OCI-LY1 (cell line): ENCODE measurements at regions not wholly inside any gene's neighbourhood (a gene's known extent, or its start where the extent isn't known, plus 50 kb on each side); places are given as distances from the start of the nearest gene placed in this dataset.

Source experiments
- H2AFZ ChIP-seq: fragments of 200-600 bp; sonication (generic), shearing (Covaris generic); 2 replicates; pipeline ENCODE4 v1.6.0; 2014; ENCODE audit warnings: antibody characterized with exemption, mild to moderate bottlenecking, low read length
- H3F3A ChIP-seq: fragments of 200-600 bp; sonication (generic), shearing (Covaris generic); 2 replicates; pipeline ENCODE4 v1.6.0; 2014; ENCODE audit warnings: mild to moderate bottlenecking, antibody characterized with exemption, low read length, moderate library complexity; ENCODE audit not compliant: insufficient read depth
- H3K27ac ChIP-seq: fragments of 200-600 bp; sonication (generic); 2 replicates; pipeline ENCODE4 v1.5.1; 2014; ENCODE audit warnings: low read length, mixed run types, mild to moderate bottlenecking, low read depth; ENCODE audit not compliant: poor library complexity, severe bottlenecking
- H3K27me3 ChIP-seq: fragments of 200-600 bp; sonication (generic); 2 replicates; pipeline ENCODE4 v1.6.0; 2014; ENCODE audit warnings: antibody characterized with exemption, mild to moderate bottlenecking, low read length, moderate library complexity; ENCODE audit not compliant: insufficient read depth
- H3K36me3 ChIP-seq: fragments of 200-600 bp; sonication (generic); 2 replicates; pipeline ENCODE4 v1.6.1; 2014; ENCODE audit warnings: mild to moderate bottlenecking, antibody characterized with exemption, low read length, moderate library complexity, mixed read lengths; ENCODE audit not compliant: insufficient read depth
- H3K4me1 ChIP-seq: fragments of 200-600 bp; sonication (generic); 2 replicates; pipeline ENCODE4 v1.5.1; 2014; ENCODE audit warnings: mild to moderate bottlenecking, low read length, moderate library complexity; ENCODE audit not compliant: insufficient read depth, severe bottlenecking
- H3K4me2 ChIP-seq: fragments of 200-600 bp; sonication (generic), shearing (Covaris generic); 2 replicates; pipeline ENCODE4 v1.6.1; 2014; ENCODE audit warnings: low read length
- H3K4me3 ChIP-seq: fragments of 200-600 bp; sonication (generic); 2 replicates; pipeline ENCODE4 v1.5.1; 2014; ENCODE audit warnings: low read length, low read depth, mild to moderate bottlenecking, mixed read lengths; ENCODE audit not compliant: poor library complexity, severe bottlenecking
- H3K79me2 ChIP-seq: fragments of 200-600 bp; shearing (Covaris generic); 2 replicates; pipeline ENCODE4 v1.6.1; 2016; ENCODE audit warnings: mixed run types, low read length, mixed read lengths; ENCODE audit not compliant: insufficient read depth
- H3K9ac ChIP-seq: fragments of 200-600 bp; sonication (generic), shearing (Covaris generic); 2 replicates; pipeline ENCODE4 v1.6.1; 2014; ENCODE audit warnings: mild to moderate bottlenecking, low read length, mixed read lengths
- H3K9me2 ChIP-seq: fragments of 200-600 bp; sonication (generic), shearing (Covaris generic); 2 replicates; pipeline ENCODE4 v1.6.1; 2014; ENCODE audit warnings: low read depth, mild to moderate bottlenecking, low read length, mixed read lengths
- H3K9me3 ChIP-seq: fragments of 200-600 bp; shearing (Covaris generic); 2 replicates; pipeline ENCODE4 v1.6.1; 2014; ENCODE audit warnings: low read length, mixed read lengths
- H4K20me1 ChIP-seq: fragments of 200-600 bp; sonication (generic), shearing (Covaris generic); 2 replicates; pipeline ENCODE4 v1.6.0; 2016; ENCODE audit warnings: mild to moderate bottlenecking, low read length; ENCODE audit not compliant: insufficient read depth
- CTCF ChIP-seq: fragments of 200-600 bp; sonication (generic), shearing (Covaris generic); IDR thresholded peaks from 2 replicates; pipeline ENCODE4 v1.5.1; 2017; ENCODE audit warnings: mild to moderate bottlenecking, antibody characterized with exemption, low read length, moderate library complexity, mixed read lengths
- EZH2 ChIP-seq: fragments of 200-600 bp; sonication (generic), shearing (Covaris generic); IDR thresholded peaks from 2 replicates; pipeline ENCODE4 v1.8.0; 2017; ENCODE audit warnings: borderline replicate concordance, mixed run types, mild to moderate bottlenecking, antibody characterized with exemption, low read length, moderate library complexity, mixed read lengths

GRCh38 chr6:155975506-155975905, 519.9 kb upstream of the NOX3 start:
- Histone ChIP-seq H3K4me3 (no peak overlapping the region), H3K9me3 (no peaks in the 10 kb centered on the region), H3K27ac (no peak overlapping the region), H3F3A (no peaks in the 10 kb centered on the region), H3K36me3 (no peaks in the 10 kb centered on the region), H2AFZ (no peak overlapping the region), H3K79me2 (no peaks in the 10 kb centered on the region), H3K27me3 (no peaks in the 10 kb centered on the region), H3K4me1 (no peaks in the 10 kb centered on the region), H3K9me2 (no peaks in the 10 kb centered on the region), H3K9ac (no peak overlapping the region), H4K20me1 (no peaks in the 10 kb centered on the region), H3K4me2 (no peak overlapping the region)
- TF ChIP-seq CTCF, result no peak
- no peak for TF ChIP-seq EZH2

- H3K27ac ChIP-seq, result no peak overlapping the region
- H3K27me3 ChIP-seq, result no peaks in the 10 kb centered on the region
- H3K9me2 ChIP-seq, result no peaks in the 10 kb centered on the region
- no peak overlapping the region for H3K9ac ChIP-seq
- no peaks in the 10 kb centered on the region for H3K4me1 ChIP-seq
- TF ChIP-seq CTCF (no peak), EZH2 (no peak)
- H3F3A ChIP-seq, result no peaks in the 10 kb centered on the region
- no peak overlapping the region for H3K4me3 ChIP-seq
- no peak overlapping the region for H3K4me2 ChIP-seq
- no peaks in the 10 kb centered on the region for H3K36me3 ChIP-seq
- H2AFZ ChIP-seq, result no peak overlapping the region
- H4K20me1 ChIP-seq, result no peaks in the 10 kb centered on the region
- no peaks in the 10 kb centered on the region for H3K79me2 ChIP-seq
- H3K9me3 ChIP-seq, result no peaks in the 10 kb centered on the region
Measured at GRCh38 chr6:155974811-155975323, 519.2 kb upstream of the NOX3 start.

- H3K4me3 ChIP-seq, result no peak overlapping the region
- H2AFZ ChIP-seq, result no peak overlapping the region
- H3K9ac ChIP-seq, result no peak overlapping the region
- no peaks in the 10 kb centered on the region for H3K79me2 ChIP-seq
- no peak overlapping the region for H3K27ac ChIP-seq
- no peaks in the 10 kb centered on the region for H3K4me1 ChIP-seq
- H3K4me2 ChIP-seq, result no peak overlapping the region
- no peaks in the 10 kb centered on the region for H4K20me1 ChIP-seq
- TF ChIP-seq EZH2, result no peak
- TF ChIP-seq CTCF, result no peak
- no peaks in the 10 kb centered on the region for H3F3A ChIP-seq
- no peaks in the 10 kb centered on the region for H3K27me3 ChIP-seq
- H3K36me3 ChIP-seq, result no peaks in the 10 kb centered on the region
- no peaks in the 10 kb centered on the region for H3K9me2 ChIP-seq
- no peaks in the 10 kb centered on the region for H3K9me3 ChIP-seq
Measured at GRCh38 chr6:155974359-155974758, 518.7 kb upstream of the NOX3 start.
